GM10266 (cell line): ENCODE measurements at regions not wholly inside any gene's neighbourhood (a gene's known extent, or its start where the extent isn't known, plus 50 kb on each side); places are given as distances from the start of the nearest gene placed in this dataset.

Experiments
- DNase-seq: peaks from one replicate; pipeline ENCODE4 v3.0.0; 2012; ENCODE audit errors: extremely low spot score
- CTCF ChIP-seq: IDR thresholded peaks from 2 replicates; pipeline ENCODE4 v1.5.1; 2012; ENCODE audit warnings: mild to moderate bottlenecking, low read depth; ENCODE audit not compliant: control insufficient read depth, insufficient read depth; ENCODE audit errors: missing control alignments

- no peak for TF ChIP-seq CTCF
- no peak for DNase-seq
These were observed 406.3 kb downstream of the MEI4 start for GRCh38 chr6:78059171-78059570.

GRCh38 chr6:78062993-78063392 is 410.2 kb downstream of the MEI4 start:
- no peak for DNase-seq
- TF ChIP-seq CTCF = no peak

- no peak for TF ChIP-seq CTCF
- DNase-seq = no peak
These were observed 423.5 kb downstream of the MEI4 start for GRCh38 chr6:78076371-78076770.

GRCh38 chr6:78089531-78089930 is 436.7 kb downstream of the MEI4 start:
- TF ChIP-seq CTCF = no peak
- DNase-seq = no peak

GRCh38 chr6:78093906-78094305 is 441.1 kb downstream of the MEI4 start:
- no peak for TF ChIP-seq CTCF
- DNase-seq = no peak

- no peak for DNase-seq
- TF ChIP-seq CTCF = no peak
These were observed 448.5 kb downstream of the MEI4 start for GRCh38 chr6:78101387-78101786.

GRCh38 chr6:78110641-78111040 is 457.8 kb downstream of the MEI4 start:
- DNase-seq = no peak
- TF ChIP-seq CTCF = no peak
